HEK293 (cell line): ENCODE measurements at regions not wholly inside any gene's neighbourhood (a gene's known extent, or its start where the extent isn't known, plus 50 kb on each side); places are given as distances from the start of the nearest gene placed in this dataset.

Source experiments
- CTCF ChIA-PET: fragments of 350-600 bp; formaldehyde crosslinking; extraction: SDS; loops from one replicate; lab custom pipeline; 2021; ENCODE audit warnings: antibody characterized with exemption; lab: Yijun Ruan, JAX
- POLR2A ChIA-PET: fragments of 300-600 bp; formaldehyde crosslinking; extraction: SDS; loops from one replicate; lab custom pipeline; 2020; ENCODE audit warnings: antibody characterized with exemption, inconsistent platforms; lab: Yijun Ruan, JAX
- H3K27ac ChIP-seq: fragments of 200-500 bp; sonication (Bioruptor generic); 2 replicates; pipeline ENCODE4 v1.5.1; 2014; ENCODE audit warnings: low read depth, low read length, control low read depth, inconsistent platforms; ENCODE audit errors: extremely low read depth
- H3K36me3 ChIP-seq, 2 experiments: fragments of 200-500 bp in 1 of 2; sonication (Bioruptor generic) in 1 of 2; 1 replicate in 1 of 2; 2 replicates in 1 of 2; pipeline ENCODE4 v1.5.1; 2014 to 2017; ENCODE audit warnings: inconsistent platforms in 2 of 2, low read length in 2 of 2; ENCODE audit not compliant: control insufficient read depth in 2 of 2, insufficient read depth in 1 of 2
- H3K4me1 ChIP-seq: fragments of 200-500 bp; sonication (Bioruptor generic); 2 replicates; pipeline ENCODE4 v1.5.1; 2014; ENCODE audit warnings: mild to moderate bottlenecking, low read length, inconsistent platforms; ENCODE audit not compliant: control insufficient read depth, insufficient read depth
- H3K4me3 ChIP-seq: 2 replicates; pipeline ENCODE4 v1.5.1; 2011; ENCODE audit warnings: low read depth, mild to moderate bottlenecking, control low read depth, low read length, moderate library complexity
- H3K9me3 ChIP-seq: fragments of 200-500 bp; sonication (Bioruptor generic); 2 replicates; pipeline ENCODE4 v1.5.1; 2014; ENCODE audit warnings: low read depth, low read length, inconsistent platforms; ENCODE audit not compliant: control insufficient read depth, insufficient read depth
- AEBP2 ChIP-seq: fragments of 450-650 bp; formaldehyde crosslinking; IDR thresholded peaks from 2 replicates; pipeline ENCODE4 v1.5.1; 2016; ENCODE audit warnings: missing biosample characterization, missing genetic modification characterization, borderline replicate concordance
- KLF1 ChIP-seq: fragments of 450-650 bp; formaldehyde crosslinking; IDR thresholded peaks from 2 replicates; pipeline ENCODE4 v1.5.1; 2016; ENCODE audit warnings: missing biosample characterization, missing genetic modification characterization
- KLF17 ChIP-seq: fragments of 450-650 bp; formaldehyde crosslinking; IDR thresholded peaks from 2 replicates; pipeline ENCODE4 v1.5.1; 2016; ENCODE audit warnings: missing biosample characterization, missing genetic modification characterization
- PRDM1 ChIP-seq: fragments of 450-650 bp; formaldehyde crosslinking; IDR thresholded peaks from 2 replicates; pipeline ENCODE4; 2016; ENCODE audit warnings: missing biosample characterization, missing genetic modification characterization
- SP3 ChIP-seq: fragments of 450-650 bp; formaldehyde crosslinking; IDR thresholded peaks from 2 replicates; pipeline ENCODE4 v1.5.1; 2016; ENCODE audit warnings: missing biosample characterization, missing genetic modification characterization
- SP7 ChIP-seq: fragments of 450-650 bp; formaldehyde crosslinking; IDR thresholded peaks from 2 replicates; pipeline ENCODE4 v1.5.1; 2016; ENCODE audit warnings: missing biosample characterization, missing genetic modification characterization
- ZEB2 ChIP-seq: fragments of 450-650 bp; formaldehyde crosslinking; IDR thresholded peaks from 2 replicates; pipeline ENCODE4 v1.5.1; 2016; ENCODE audit warnings: missing biosample characterization, missing genetic modification characterization
- ZNF140 ChIP-seq: fragments of 450-650 bp; formaldehyde crosslinking; IDR thresholded peaks from 2 replicates; pipeline ENCODE4 v1.5.1; 2016; ENCODE audit warnings: missing biosample characterization, missing genetic modification characterization
- ZNF16 ChIP-seq: fragments of 450-650 bp; formaldehyde crosslinking; IDR thresholded peaks from 2 replicates; pipeline ENCODE4 v1.5.1; 2016; ENCODE audit warnings: low read depth, missing biosample characterization, missing genetic modification characterization
- ZNF214 ChIP-seq: fragments of 450-650 bp; formaldehyde crosslinking; IDR thresholded peaks from 2 replicates; pipeline ENCODE4 v1.5.1; 2017; ENCODE audit warnings: missing biosample characterization, mild to moderate bottlenecking, missing genetic modification characterization, borderline replicate concordance
- ZNF24 ChIP-seq: fragments of 450-650 bp; formaldehyde crosslinking; IDR thresholded peaks from 2 replicates; pipeline ENCODE4 v1.5.1; 2016; ENCODE audit warnings: missing biosample characterization, missing genetic modification characterization
- ZNF48 ChIP-seq: fragments of 450-650 bp; formaldehyde crosslinking; IDR thresholded peaks from 2 replicates; pipeline ENCODE4 v1.5.1; 2016; ENCODE audit warnings: missing biosample characterization, missing genetic modification characterization
- ZNF518A ChIP-seq: fragments of 450-650 bp; formaldehyde crosslinking; conservative IDR thresholded peaks from 2 replicates; pipeline ENCODE4 v1.5.1; 2016; ENCODE audit warnings: low read depth, missing biosample characterization, missing genetic modification characterization
- ZNF548 ChIP-seq: fragments of 450-650 bp; formaldehyde crosslinking; IDR thresholded peaks from 2 replicates; pipeline ENCODE4 v1.5.1; 2016; ENCODE audit warnings: missing biosample characterization, missing genetic modification characterization
- ZNF571 ChIP-seq: fragments of 450-650 bp; formaldehyde crosslinking; IDR thresholded peaks from 2 replicates; pipeline ENCODE4 v1.5.0; 2017; ENCODE audit warnings: missing biosample characterization, missing genetic modification characterization
- ZNF600 ChIP-seq: fragments of 450-650 bp; formaldehyde crosslinking; IDR thresholded peaks from 2 replicates; pipeline ENCODE4 v1.5.1; 2016; ENCODE audit warnings: missing biosample characterization, missing genetic modification characterization
- ZNF610 ChIP-seq: fragments of 450-650 bp; formaldehyde crosslinking; IDR thresholded peaks from 2 replicates; pipeline ENCODE4 v1.5.1; 2016; ENCODE audit warnings: missing biosample characterization, missing genetic modification characterization, borderline replicate concordance
- ZNF692 ChIP-seq: fragments of 450-650 bp; formaldehyde crosslinking; IDR thresholded peaks from 2 replicates; pipeline ENCODE4 v1.5.1; 2016; ENCODE audit warnings: missing biosample characterization, missing genetic modification characterization
- ZNF747 ChIP-seq: fragments of 450-650 bp; formaldehyde crosslinking; IDR thresholded peaks from 2 replicates; pipeline ENCODE4 v1.5.1; 2016; ENCODE audit warnings: missing biosample characterization, missing genetic modification characterization
- TF ChIP-seq, protein P1 (sequence below): fragments of 450-650 bp; IDR thresholded peaks from 2 replicates; pipeline ENCODE4 v1.5.1; 2018; ENCODE audit warnings: missing biosample characterization, mild to moderate bottlenecking, missing genetic modification characterization
- TF ChIP-seq, protein P2 (sequence below): fragments of 450-650 bp; formaldehyde crosslinking; IDR thresholded peaks from 2 replicates; pipeline ENCODE4 v1.5.1; 2016; ENCODE audit warnings: missing biosample characterization, missing genetic modification characterization

- POLR2A ChIA-PET, result interaction anchor here (1.2 kb wide), 1 partner anchor 15 kb away, joined by 3 read pairs; no protein-coding TSS in a partner anchor
- H3K4me3 ChIP-seq, result no peak overlapping the region
- CTCF ChIA-PET, result interaction anchor here (0.5 to 0.9 kb wide), 3 partner anchors 27 to 189 kb away, joined by 3 to 4 read pairs (median 4); no protein-coding TSS in a partner anchor
- no peaks in the 10 kb centered on the region for H3K4me1 ChIP-seq
- no peak overlapping the region for H3K27ac ChIP-seq
- TF ChIP-seq ZNF518A (0 out of 2 replicates have a peak, but pooled peaks have one; percentile 10), PRDM1 (tag by site-specific recombination) (peak; percentile 45; the same call in 1 of the 2 replicates), KLF1 (tag by site-specific recombination) (no peak), SP7 (0 out of 2 replicates have a peak, but pooled peaks have one; percentile 10), ZNF600 (tag by site-specific recombination) (peak; percentile 56), ZNF24 (tag by site-specific recombination) (0 out of 2 replicates have a peak, but pooled peaks have one; percentile 51), AEBP2 (no peak), ZEB2 (tag by site-specific recombination) (0 out of 2 replicates have a peak, but pooled peaks have one; percentile 35)
- TF ChIP-seq, protein P1, sequence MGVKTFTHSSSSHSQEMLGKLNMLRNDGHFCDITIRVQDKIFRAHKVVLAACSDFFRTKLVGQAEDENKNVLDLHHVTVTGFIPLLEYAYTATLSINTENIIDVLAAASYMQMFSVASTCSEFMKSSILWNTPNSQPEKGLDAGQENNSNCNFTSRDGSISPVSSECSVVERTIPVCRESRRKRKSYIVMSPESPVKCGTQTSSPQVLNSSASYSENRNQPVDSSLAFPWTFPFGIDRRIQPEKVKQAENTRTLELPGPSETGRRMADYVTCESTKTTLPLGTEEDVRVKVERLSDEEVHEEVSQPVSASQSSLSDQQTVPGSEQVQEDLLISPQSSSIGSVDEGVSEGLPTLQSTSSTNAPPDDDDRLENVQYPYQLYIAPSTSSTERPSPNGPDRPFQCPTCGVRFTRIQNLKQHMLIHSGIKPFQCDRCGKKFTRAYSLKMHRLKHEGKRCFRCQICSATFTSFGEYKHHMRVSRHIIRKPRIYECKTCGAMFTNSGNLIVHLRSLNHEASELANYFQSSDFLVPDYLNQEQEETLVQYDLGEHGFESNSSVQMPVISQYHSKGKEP (tag by site-specific recombination), result peak; percentile 68
- H3K36me3 ChIP-seq, result no peaks in the 10 kb centered on the region
- no peaks in the 10 kb centered on the region for H3K9me3 ChIP-seq
Observed at GRCh38 chr1:8169364-8170058, 143.4 kb upstream of the ERRFI1 start.

DNA sequence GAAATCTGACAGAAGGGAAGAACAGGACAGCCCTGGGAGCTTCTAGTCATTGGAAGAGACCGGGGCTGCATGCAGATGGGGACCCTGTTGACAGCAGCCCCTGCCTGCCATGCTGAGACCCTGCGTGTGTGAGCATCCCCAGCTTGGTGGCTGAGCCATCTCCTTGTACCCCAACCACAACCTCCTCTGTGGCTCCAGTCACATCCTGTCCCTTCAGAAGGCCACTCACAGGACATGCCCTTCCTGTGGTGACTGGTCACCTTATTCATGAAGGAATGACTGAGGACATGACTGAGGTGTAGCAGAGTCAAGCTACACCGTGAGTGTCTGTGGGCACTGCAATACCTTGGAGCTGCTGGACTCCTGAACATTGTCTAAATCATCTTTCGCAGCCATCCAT is 141.8 kb upstream of the ERRFI1 start:
- H3K4me1 ChIP-seq, result no peaks in the 10 kb centered on the region
- H3K36me3 ChIP-seq, result no peaks in the 10 kb centered on the region
- CTCF ChIA-PET, result interaction anchor here (0.6 to 0.7 kb wide), 5 partner anchors 127 to 332 kb away, joined by 3 to 5 read pairs (median 4); no protein-coding TSS in a partner anchor
- H3K4me3 ChIP-seq, result no peak overlapping the region
- H3K27ac ChIP-seq, result no peak overlapping the region
- POLR2A ChIA-PET, result interaction anchor here (0.5 kb wide), 1 partner anchor 139 kb away, joined by 4 read pairs; no protein-coding TSS in a partner anchor
- no peaks in the 10 kb centered on the region for H3K9me3 ChIP-seq
- TF ChIP-seq ZNF610 (tag by site-specific recombination) (no peak), ZNF747 (tag by site-specific recombination) (no peak), ZNF214 (no peak), KLF17 (no peak), ZNF548 (tag by site-specific recombination) (no peak), ZNF140 (tag by site-specific recombination) (no peak), ZNF48 (tag by site-specific recombination) (no peak), ZNF692 (tag by site-specific recombination) (no peak), ZNF16 (tag by site-specific recombination) (no peak), ZNF571 (no peak), SP3 (tag by site-specific recombination) (no peak)
- TF ChIP-seq, protein P2, sequence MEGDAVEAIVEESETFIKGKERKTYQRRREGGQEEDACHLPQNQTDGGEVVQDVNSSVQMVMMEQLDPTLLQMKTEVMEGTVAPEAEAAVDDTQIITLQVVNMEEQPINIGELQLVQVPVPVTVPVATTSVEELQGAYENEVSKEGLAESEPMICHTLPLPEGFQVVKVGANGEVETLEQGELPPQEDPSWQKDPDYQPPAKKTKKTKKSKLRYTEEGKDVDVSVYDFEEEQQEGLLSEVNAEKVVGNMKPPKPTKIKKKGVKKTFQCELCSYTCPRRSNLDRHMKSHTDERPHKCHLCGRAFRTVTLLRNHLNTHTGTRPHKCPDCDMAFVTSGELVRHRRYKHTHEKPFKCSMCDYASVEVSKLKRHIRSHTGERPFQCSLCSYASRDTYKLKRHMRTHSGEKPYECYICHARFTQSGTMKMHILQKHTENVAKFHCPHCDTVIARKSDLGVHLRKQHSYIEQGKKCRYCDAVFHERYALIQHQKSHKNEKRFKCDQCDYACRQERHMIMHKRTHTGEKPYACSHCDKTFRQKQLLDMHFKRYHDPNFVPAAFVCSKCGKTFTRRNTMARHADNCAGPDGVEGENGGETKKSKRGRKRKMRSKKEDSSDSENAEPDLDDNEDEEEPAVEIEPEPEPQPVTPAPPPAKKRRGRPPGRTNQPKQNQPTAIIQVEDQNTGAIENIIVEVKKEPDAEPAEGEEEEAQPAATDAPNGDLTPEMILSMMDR (tag by site-specific recombination), result no peak
